SW480 (cell line): ENCODE measurements at regions not wholly inside any gene's neighbourhood (a gene's known extent, or its start where the extent isn't known, plus 50 kb on each side); places are given as distances from the start of the nearest gene placed in this dataset.

Source experiments
- DNase-seq: peaks from one replicate; pipeline ENCODE4 v3.0.0-alpha.2; 2016; ENCODE audit warnings: low spot score

DNA sequence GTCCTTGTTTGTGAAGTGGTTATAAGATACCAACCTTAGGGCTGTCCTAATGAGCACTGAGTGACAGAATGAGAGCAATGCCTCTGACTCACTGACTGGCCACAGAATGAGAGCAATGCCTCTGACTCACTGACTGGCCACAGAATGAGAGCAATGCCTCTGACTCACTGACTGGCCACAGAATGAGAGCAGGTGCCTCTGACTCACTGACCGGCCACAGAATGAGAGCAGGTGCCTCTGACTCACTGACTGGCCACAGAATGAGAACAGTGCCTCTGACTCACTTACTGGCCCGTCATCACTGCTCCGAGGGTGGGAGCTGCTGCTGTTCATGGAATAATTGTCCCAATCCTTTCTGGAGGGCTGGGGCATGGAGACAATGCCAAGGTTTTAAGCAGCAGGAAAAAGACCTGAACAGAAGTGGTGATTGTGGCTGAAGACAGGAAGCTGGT, 265.2 kb upstream of the PPP2R2D start:
- DNase-seq, result peak; percentile 96

DNA sequence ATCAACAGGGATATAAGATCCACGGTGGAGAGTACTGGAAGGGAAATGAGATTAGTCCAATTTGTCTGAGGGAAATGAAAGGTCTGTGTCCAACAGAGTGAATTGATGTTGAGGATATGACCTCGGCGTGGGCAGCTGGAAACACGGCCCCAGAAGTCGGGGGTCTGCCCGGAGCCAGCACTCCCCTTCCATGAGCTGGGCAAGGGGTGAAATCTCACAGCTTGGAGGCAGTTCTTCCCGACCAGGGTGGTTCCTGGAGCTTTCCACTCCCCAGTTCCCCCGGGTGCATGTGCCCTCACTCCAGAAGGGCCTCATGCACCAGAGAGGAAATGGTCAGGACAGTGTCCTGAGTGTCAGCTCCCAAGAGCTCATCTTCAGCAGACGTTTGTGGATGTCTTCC, 264.7 kb upstream of the PPP2R2D start:
- DNase-seq, result no peak

DNA sequence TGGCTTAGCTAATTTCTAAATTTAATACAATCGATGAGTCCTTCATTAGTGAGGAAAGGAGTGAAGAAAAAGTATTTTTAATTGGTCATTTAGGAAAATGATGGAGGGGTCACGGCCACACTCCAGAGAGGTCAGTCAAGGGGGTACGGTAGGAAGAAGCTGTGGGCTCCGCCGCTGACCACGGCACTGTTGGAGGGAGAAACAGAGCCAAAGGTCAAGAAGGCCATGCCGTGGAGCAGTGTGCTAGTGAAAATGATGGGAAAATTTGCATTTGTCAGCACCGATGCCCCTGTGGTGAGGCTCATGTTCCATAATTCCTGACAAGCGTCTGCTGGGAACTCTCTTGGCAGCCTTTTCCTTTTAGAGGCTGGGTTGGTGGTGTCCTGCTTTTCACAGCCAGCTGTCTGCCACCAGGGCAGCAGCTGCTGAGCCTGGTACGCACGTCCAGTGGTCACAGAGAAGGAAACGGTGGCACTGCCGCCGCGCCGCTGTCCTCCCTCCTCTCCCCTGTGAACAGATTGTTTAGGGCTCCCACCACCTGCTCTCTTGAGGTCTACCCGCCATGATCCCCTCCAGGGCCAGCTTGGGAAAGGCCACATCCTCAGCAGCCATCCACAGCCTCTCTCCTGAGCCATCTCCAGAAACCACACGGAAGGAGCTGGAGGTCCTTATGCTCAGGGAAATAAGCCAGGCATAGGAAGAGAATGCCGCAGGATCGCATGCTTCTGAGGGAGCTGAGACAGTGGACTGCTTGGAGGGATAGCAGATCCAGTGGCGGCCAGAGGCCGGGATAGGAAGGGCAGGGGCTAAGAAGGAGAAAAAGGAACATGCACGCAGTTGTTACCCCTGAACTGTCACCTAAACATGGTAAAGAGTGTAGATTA, 263.7 kb upstream of the PPP2R2D start:
- no peak for DNase-seq

DNA sequence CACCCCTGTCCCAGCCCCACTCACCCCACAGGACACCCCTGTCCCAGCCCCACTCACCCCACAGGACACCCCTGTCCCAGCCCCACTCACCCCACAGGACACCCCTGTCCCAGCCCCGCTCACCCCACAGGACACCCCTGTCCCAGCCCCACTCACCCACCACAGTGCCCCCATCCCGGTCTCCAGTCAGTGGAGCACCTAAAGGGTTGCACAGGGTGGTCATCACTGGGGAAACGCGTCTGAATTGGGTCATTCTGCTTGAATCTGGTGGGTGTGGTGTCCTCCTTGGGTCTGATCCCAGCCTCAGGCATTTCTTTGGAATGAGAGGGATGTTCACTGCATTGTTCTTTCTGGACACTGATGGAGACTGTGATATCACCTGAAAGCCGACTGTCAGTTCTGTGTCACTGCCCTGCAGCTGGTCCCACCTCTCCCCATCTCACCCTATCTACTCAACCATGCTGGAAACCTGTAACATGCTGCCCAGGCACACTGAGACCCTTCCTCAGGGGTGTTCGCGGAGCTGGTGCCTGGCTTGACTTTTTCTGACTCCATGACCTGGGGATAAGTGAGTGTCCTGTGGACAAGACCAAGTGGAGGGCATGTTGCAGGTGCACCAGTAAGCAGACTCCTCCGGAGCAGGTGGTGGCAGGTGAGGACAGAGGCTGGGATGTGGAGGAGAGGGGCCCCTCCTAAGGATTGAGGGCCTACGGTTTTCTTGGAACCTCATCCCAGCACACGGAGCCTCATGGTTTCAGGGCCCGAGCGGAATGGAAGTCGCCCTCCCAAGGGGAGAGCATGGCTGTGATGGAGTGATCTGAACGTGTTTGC, 262.5 kb upstream of the PPP2R2D start:
- DNase-seq, result no peak

DNA sequence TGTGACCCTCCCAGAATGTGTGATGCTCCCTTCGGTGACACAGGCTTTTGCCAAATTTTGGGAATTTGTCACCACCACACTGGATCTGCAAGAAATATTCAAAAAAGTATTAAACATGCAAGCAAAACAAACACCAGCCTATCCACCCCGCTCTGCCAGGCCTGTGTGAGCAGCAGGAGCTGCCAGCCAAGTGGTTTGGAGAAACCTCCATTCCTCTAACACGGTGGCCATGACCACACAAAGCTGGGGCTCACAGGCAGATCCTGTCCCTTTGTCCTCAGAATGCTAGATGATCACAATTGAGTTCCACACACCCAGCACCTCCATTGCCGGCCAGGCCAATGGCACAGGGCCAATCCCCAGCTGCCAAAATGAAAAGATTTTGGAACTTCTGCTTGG, 261.9 kb upstream of the PPP2R2D start:
- DNase-seq, result no peak

DNA sequence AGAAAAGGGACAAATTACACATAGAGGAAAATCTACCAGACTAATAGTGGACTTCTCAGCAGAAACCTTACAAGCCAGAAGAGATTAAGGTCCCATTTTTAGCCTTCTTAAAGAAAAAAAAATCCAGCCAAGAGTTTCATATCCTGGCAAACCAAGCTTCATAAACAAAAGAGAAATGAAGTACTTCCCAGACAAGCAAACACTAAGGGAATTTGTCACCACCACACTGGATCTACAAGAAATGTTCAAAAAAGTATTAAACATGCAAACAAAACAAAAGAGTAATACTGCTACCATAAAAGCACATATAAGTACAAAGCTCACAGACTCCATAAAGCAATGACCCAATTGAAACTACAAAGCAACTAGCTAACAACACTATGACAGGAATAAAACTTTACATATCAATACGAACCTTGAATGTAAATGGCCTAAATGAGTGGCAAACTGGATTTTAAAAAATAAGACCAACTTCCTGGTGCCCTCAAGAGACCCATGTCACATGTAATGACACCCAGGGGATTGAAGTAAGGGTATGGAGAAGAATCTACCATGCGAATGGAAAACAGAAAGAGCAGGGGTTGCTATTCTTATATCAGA, 260.7 kb upstream of the PPP2R2D start:
- DNase-seq, result no peak

- peak; percentile 33 for DNase-seq
Measured at GRCh38 chr10:131641231-131641630, 259.6 kb upstream of the PPP2R2D start.

DNA sequence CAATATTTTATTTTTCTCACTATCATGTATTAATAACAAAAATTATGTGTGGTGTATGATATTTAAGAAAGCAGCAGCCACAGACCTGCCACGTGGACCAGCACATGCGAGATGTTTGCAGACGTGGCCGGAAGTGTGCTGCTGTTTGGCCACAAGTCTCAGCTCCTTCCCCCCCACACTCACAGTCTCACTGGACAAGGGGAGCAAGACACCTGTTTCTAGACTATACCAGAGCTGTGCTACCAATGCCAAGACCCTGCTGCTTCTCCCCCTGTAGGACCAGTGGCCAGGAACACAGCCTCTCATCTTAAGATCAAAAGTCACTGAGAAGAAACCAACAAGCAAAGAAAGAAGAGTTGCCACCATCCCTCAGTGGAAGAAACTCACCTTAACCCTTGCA, 258.9 kb upstream of the PPP2R2D start:
- DNase-seq, result no peak

DNA sequence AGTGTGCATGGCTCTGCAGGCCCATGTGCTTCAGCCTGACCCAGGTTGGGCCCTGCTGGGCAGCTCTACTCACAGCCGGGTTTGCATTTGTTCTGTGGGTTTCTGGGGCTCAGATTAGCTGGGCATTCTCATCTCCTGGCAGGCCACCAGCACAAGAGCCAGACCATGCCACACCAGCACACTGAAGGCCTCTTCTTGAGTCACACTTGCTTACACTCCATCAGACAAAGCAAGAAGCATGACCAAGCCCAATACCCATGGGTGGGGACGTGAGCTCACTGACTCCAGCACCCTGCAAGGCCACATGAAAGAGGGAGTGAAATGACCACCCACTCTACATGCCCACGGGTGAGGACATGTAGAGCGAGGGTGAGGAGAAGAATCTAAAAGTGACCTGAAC, 257.8 kb upstream of the PPP2R2D start:
- DNase-seq, result peak; percentile 43

DNA sequence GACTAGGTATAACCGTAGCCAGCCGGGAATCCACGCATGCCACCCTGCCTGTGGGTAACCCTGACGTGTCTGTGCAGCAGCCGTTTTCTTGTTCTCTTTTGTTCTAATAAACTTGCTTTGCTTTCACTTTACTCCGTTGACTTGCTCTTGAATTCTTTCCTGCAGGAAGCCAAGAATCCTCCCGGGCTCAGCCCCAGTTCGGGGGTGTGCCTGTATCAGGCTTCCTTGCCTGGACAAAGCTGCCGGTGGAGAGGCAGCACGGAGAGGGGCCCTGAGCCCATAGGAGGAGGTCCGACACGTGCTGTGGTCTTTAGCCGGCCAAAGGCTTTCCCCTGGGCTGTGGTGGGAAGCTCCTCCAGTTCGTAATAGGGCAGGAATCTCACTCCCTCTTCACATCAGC, 256.5 kb upstream of the PPP2R2D start:
- no peak for DNase-seq

DNA sequence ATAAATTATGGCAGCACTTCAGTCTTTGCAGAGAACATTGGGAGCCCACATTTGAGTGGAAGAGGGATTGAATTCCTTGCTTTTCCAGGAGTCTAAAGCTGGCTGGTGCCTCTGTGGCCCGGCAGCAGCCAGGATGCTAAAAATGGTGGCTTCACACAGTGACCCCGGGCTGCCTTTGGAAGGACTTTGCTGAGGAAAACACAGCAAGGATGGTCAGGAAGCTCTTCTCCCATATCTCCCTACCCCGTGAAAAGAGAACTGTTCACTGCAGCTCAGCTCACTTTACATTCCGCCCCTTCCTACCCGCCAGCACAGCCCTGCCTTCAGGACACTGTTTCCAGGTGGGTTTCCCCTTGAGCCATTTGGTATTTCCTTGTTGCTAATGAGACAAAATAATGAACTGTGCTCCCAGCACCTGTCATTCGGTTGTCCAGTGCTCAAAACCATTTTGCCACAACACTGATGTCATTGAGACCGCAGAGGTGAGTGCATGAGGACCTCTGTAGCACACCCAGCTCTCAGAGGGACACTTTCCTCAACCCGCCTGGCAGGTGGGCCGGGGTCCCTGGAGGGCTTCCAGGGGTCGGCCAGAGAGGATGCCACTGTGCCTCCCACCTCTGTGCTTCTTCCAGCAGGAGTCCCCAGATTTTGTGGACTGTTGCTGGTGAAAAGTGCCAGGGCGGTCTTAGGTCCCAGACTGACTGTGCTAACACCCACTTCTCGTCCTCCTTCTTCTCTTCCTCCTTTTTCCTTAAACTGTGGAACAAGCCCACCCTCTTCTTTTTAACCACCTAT, 255.7 kb upstream of the PPP2R2D start:
- no peak for DNase-seq

GRCh38 chr10:131645756-131646155, 255.1 kb upstream of the PPP2R2D start:
- no peak for DNase-seq

GRCh38 chr10:131646551-131647525, 254.0 kb upstream of the PPP2R2D start:
- DNase-seq, result no peak

DNA sequence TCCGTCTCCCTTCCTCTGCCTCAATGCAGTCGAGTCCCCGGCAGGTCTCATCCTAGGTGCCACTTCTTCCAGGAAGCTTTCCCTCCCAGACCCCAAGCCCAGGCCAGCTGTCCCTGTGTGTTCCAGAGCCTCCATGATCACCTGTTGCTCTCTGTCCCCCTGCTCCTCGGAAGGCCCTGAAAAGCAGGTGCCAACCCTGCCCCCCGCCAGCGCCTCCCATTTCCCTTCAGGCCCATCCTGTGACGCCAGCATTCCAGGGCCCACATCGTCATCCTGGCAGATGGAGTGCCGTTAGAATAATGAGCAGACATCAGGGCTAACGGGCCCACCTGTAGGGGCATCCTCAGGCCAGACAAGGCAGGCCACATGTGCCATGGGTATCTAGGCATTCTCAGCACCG, 253.0 kb upstream of the PPP2R2D start:
- no peak for DNase-seq

GRCh38 chr10:131648386-131649020, 252.3 kb upstream of the PPP2R2D start:
- no peak for DNase-seq

DNA sequence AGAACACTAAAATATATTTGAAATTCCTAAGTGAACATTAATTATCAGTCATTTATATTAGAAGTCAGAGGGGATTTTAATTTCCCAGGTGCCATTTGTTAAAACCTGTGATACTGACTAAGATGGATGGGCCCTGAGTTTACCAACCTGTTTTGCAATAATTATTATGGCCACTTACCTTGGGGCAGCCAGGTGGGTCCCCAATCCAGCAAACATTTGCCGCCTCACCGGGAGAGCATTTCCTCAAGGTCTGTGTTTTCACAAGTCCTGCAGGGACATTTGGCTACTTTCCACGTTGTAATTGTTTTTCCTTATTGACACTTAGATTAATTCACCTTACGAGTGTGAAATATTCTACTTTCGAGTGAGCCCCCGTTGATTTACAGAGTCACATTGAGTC, 251.2 kb upstream of the PPP2R2D start:
- DNase-seq, result no peak

DNA sequence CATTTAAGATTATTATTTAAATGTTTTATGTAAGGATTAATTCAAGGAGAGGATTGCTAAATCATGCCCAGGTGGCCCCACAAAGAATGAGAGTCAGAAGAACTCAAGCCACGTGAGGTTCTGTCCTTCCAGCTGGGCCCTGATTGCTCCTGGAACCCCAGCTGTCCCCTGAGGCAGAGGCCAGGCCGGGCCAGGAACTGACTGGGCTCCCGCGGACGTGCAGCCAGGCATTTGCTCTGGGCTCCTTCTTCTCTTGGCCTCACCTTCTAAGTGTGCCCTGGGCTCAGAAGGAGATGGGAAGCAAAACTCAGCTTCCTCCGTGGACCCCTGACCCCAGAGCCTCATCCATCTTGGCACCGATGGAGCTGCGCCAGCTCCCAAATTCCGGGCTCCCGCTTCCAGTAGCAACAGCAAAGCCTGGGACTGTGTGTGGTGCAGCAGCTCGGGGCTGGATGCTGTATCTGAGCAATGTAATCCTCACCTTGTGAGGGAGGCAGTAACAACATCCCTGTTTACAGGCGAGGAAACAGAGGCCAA, 250.6 kb upstream of the PPP2R2D start:
- no peak for DNase-seq

DNA sequence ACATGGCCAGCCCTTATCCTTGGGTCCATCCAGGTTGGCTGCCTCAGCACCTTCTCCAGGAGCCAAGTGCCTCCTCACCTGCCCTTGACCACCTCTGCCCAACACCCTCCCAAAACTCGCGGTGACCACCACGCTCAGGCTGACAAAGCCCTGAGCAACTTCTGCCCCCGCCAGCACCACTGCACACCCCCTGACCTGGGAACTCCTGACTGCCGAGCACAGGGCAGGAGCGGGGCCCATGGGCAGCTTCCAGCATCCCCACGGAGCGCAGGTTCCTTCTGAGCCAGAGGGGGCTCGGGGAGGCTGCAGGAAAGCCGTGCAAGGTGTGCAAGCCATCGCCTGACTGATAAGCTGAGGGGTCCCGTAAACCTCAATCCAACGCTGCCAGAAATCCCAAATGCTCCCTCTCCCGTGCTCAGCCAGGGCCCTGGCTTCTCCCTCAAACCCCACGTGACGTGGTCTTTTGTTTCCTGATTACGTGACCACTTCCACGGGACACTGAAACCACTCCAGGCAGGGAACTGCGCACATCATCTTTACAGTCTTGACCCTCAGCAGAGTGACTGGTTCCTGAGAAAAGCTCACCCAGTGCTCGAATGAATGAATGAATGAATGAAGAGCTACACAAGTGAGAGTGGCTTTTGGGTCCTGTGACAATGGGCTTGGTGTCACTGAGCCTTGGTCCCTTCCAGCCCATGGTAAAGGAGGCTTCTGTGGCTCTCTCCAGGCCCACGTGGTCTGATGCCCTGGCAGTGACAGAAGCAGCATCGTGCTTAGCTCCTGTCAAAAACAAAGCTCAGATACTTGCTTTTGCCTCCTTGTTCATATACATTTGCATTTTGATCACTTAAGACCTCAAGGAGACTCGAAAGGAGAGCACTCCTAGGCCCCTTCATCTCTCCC, 249.8 kb upstream of the PPP2R2D start:
- no peak for DNase-seq
